AG09309 (cell line): ENCODE measurements at regions not wholly inside any gene's neighbourhood (a gene's known extent, or its start where the extent isn't known, plus 50 kb on each side); places are given as distances from the start of the nearest gene placed in this dataset.
"Not testable (repeated sequence)": the region's sequence is repeated elsewhere in the genome, so short reads cannot be mapped to it uniquely, and the experiment has no call there.

Experiments
- DNase-seq: peaks from one replicate; pipeline ENCODE4 v3.0.0-alpha.2; 2010; ENCODE audit warnings: low read depth
- H3K4me3 ChIP-seq: 2 replicates; pipeline ENCODE4 v1.5.1; 2011; ENCODE audit warnings: mild to moderate bottlenecking, low read depth, low read length, moderate library complexity; ENCODE audit not compliant: control insufficient read depth
- TF ChIP-seq, protein P1 (sequence below): IDR thresholded peaks from 2 replicates; pipeline ENCODE4 v1.5.1; 2011; ENCODE audit warnings: mild to moderate bottlenecking, low read depth, low read length, inconsistent platforms; ENCODE audit not compliant: insufficient read depth, control insufficient read depth; ENCODE audit errors: missing control alignments

GRCh38 chr3:23129817-23130216 lies 73.3 kb upstream of the UBE2E2 start:
- TF ChIP-seq, protein P1, sequence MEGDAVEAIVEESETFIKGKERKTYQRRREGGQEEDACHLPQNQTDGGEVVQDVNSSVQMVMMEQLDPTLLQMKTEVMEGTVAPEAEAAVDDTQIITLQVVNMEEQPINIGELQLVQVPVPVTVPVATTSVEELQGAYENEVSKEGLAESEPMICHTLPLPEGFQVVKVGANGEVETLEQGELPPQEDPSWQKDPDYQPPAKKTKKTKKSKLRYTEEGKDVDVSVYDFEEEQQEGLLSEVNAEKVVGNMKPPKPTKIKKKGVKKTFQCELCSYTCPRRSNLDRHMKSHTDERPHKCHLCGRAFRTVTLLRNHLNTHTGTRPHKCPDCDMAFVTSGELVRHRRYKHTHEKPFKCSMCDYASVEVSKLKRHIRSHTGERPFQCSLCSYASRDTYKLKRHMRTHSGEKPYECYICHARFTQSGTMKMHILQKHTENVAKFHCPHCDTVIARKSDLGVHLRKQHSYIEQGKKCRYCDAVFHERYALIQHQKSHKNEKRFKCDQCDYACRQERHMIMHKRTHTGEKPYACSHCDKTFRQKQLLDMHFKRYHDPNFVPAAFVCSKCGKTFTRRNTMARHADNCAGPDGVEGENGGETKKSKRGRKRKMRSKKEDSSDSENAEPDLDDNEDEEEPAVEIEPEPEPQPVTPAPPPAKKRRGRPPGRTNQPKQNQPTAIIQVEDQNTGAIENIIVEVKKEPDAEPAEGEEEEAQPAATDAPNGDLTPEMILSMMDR: no peak
- peak; percentile 24 for DNase-seq
- H3K4me3 ChIP-seq: no peak overlapping the region

DNA sequence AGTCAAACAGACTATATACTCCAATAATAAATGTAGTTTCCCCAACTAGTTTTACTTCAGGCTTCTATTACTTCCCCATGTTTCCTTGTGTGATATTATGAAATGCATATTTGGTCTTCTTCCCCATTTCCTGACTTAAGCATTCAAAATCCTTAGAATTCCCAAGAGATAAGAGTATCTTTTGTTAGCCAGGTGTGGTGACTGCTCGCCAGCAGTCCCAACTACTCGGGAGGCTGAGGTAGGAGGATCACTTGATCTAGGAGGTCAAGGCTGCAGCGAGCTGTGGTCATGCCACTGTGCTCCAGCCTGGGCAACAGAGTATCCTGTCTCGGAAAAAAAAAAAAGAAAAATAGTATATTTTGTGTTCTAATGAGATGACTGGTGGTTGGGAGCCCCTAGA lies 72.7 kb upstream of the UBE2E2 start:
- TF ChIP-seq, protein P1: no peak
- no peak overlapping the region for H3K4me3 ChIP-seq
- no peak for DNase-seq

DNA sequence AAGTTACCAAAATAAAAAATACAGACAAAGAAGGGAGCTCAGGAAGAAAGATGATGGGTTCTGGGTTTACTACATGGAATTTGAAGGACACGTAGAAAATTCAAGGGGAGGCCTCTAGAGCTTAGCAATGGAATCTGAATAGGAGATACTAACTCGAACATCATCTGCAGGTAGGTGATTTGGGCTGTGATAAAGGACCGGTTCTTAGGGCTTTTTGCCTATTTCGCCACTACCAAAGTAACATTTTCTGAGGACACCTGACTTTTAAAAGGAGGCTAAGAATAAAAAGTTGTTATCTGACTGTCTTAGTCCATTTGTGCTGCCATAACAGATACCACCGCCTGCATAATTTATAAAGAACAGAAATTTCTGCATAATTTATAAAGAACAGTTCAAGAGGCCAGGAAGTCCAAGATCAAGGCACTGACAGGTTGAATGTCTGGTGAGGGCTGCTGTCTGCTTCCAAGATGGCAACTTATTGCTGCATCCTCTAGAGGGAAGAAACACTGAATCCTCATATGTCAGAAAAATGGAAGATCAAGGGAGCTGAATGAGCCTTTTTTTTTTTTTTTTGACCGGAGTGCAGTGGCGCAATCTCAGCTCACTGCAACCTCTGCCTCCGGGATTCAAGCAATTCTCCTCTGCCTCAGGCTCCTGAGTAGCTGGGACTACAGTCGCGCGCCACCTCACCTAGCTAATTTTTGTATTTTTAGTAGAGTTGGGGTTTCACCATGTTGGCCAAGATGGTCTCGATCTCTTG lies 67.9 kb upstream of the UBE2E2 start:
- TF ChIP-seq, protein P1: no peak

DNA sequence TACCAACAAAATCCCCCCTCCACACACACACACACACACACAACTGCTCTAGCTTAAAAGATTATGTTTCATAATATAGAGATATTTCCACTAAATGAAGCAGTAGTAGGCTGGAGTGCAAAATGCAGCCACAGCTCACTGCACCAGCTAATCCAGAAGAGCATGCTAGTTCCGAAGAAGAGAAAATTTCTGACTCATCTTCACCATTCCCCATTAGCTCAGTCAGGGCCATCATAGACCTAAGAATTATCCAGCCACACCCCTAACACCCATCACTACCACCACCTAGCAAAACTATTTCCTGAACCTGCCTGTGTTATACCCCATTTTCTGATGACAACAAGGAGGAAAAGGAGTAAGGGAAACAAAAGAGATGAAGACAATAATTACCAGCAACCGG lies 67.1 kb upstream of the UBE2E2 start:
- no peak overlapping the region for H3K4me3 ChIP-seq
- TF ChIP-seq, protein P1: no peak
- DNase-seq: no peak

More for the DNA sequence above, 67.9 kb upstream of the UBE2E2 start:
- DNase-seq: no peak
- H3K4me3 ChIP-seq: no peak overlapping the region

DNA sequence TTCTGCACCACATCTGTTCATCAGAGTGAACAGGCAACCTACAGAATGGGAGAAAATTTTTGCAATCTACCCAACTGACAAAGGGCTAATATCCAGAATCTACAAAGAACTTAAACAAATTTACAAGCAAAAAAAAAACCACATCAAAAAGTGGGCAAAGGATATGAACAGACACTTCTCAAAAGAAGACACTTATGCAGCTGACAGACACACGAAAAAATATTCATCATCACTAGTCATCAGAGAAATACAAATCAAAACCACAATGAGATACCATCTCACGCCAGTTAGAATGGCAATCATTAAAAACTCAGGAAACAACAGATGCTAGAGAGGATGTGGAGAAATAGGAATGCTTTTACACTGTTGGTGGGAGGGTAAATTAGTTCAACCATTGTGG lies 59.1 kb upstream of the UBE2E2 start:
- DNase-seq: not testable (repeated sequence)

GRCh38 chr3:23146163-23146562 lies 57.0 kb upstream of the UBE2E2 start:
- no peak overlapping the region for H3K4me3 ChIP-seq
- DNase-seq: no peak
- TF ChIP-seq, protein P1: no peak

More for the DNA sequence above, 59.1 kb upstream of the UBE2E2 start:
- H3K4me3 ChIP-seq: not testable (repeated sequence)

DNA sequence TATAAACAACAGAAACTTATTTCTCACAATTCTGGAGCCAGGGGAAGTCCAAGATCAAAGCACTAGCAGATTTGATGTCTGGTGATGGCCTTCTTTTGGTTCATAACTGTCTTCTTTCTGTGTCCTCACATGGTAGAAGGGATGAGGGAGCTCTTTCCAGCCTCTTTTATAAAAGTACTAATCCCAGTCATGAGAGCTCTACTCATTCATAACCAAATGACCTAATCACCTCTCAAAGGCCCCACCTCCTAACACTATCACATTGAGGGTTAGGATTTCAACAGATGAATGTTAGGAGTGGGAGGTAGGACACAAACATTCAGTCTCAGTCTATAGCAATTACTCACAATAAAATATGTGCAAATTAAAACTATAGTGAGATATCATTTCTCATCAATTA lies 50.1 kb upstream of the UBE2E2 start:
- no peak for DNase-seq
- TF ChIP-seq, protein P1: no peak
- no peak overlapping the region for H3K4me3 ChIP-seq
